ENCODE measurements at regions not wholly inside any gene's neighbourhood (a gene's known extent, or its start where the extent isn't known, plus 50 kb on each side); places are given as distances from the start of the nearest gene placed in this dataset.
"Not testable (repeated sequence)": the region's sequence is repeated elsewhere in the genome, so short reads cannot be mapped to it uniquely, and the experiment has no call there.

GRCh38 chr3:71944482-71945065 lies 159.6 kb upstream of the PROK2 start:
- no peak overlapping the region for H3K4me3 Mint-ChIP-seq
- H3K9me3 Mint-ChIP-seq, result peaks cover 2% of the 10 kb centered on the region
- no peak overlapping the region for H3K27ac Mint-ChIP-seq
- no peaks in the 10 kb centered on the region for H3K4me1 Mint-ChIP-seq
- DNase-seq (ENCODE audit: low spot score in 2 of 2) (no peak), ATAC-seq (no peak)
- no peaks in the 10 kb centered on the region for H3K36me3 Mint-ChIP-seq

- H3K4me1 Mint-ChIP-seq, result no peaks in the 10 kb centered on the region
- H3K4me3 Mint-ChIP-seq, result no peak overlapping the region
- ATAC-seq (no peak), DNase-seq (ENCODE audit: low spot score in 2 of 2) (no peak)
- no peak overlapping the region for H3K27ac Mint-ChIP-seq
- no peaks in the 10 kb centered on the region for H3K36me3 Mint-ChIP-seq
- H3K9me3 Mint-ChIP-seq, result peaks cover 2% of the 10 kb centered on the region
Measured at GRCh38 chr3:71942432-71943187, 157.7 kb upstream of the PROK2 start.

- Mint-ChIP-seq H3K9me3 (peaks cover 2% of the 10 kb centered on the region), H3K4me3 (no peak overlapping the region), H3K4me1 (no peaks in the 10 kb centered on the region), H3K36me3 (no peaks in the 10 kb centered on the region), H3K27ac (no peak overlapping the region)
- DNase-seq (ENCODE audit: low spot score in 2 of 2) (no peak), ATAC-seq (no peak)
Measured at GRCh38 chr3:71940486-71940885, 155.5 kb upstream of the PROK2 start.

- not testable (repeated sequence) for H3K9me3 Mint-ChIP-seq; H3K27ac Mint-ChIP-seq; H3K4me1 Mint-ChIP-seq; H3K36me3 Mint-ChIP-seq; H3K4me3 Mint-ChIP-seq; DNase-seq (ENCODE audit: low spot score in 2 of 2)
- peak; percentile 44 for ATAC-seq
Measured at GRCh38 chr3:71938081-71938480, 153.1 kb upstream of the PROK2 start.

GRCh38 chr3:71936681-71937080 lies 151.7 kb upstream of the PROK2 start:
- ATAC-seq (no peak), DNase-seq (ENCODE audit: low spot score in 2 of 2) (no peak)
- H3K9me3 Mint-ChIP-seq, result no peaks in the 10 kb centered on the region
- H3K4me3 Mint-ChIP-seq, result no peak overlapping the region
- H3K4me1 Mint-ChIP-seq, result no peaks in the 10 kb centered on the region
- no peaks in the 10 kb centered on the region for H3K36me3 Mint-ChIP-seq
- H3K27ac Mint-ChIP-seq, result no peak overlapping the region

- ATAC-seq (no peak), DNase-seq (ENCODE audit: low spot score in 2 of 2) (no peak)
- Mint-ChIP-seq H3K36me3 (no peaks in the 10 kb centered on the region), H3K9me3 (no peaks in the 10 kb centered on the region), H3K27ac (no peak overlapping the region), H3K4me3 (no peak overlapping the region), H3K4me1 (no peaks in the 10 kb centered on the region)
Measured at GRCh38 chr3:71934520-71935270, 149.7 kb upstream of the PROK2 start.

- DNase-seq (ENCODE audit: low spot score in 2 of 2) (no peak), ATAC-seq (no peak)
- no peaks in the 10 kb centered on the region for H3K36me3 Mint-ChIP-seq
- no peaks in the 10 kb centered on the region for H3K4me1 Mint-ChIP-seq
- no peaks in the 10 kb centered on the region for H3K9me3 Mint-ChIP-seq
- no peak overlapping the region for H3K27ac Mint-ChIP-seq
- no peak overlapping the region for H3K4me3 Mint-ChIP-seq
Measured at GRCh38 chr3:71931922-71932321, 147.0 kb upstream of the PROK2 start.

- Mint-ChIP-seq H3K4me3 (no peak overlapping the region), H3K9me3 (no peaks in the 10 kb centered on the region), H3K4me1 (peaks cover 5% of the 10 kb centered on the region), H3K27ac (no peak overlapping the region), H3K36me3 (no peaks in the 10 kb centered on the region)
- DNase-seq (ENCODE audit: low spot score in 2 of 2) (peak in 1 of 2 donors; percentile 49), ATAC-seq (peak; percentile 52)
Measured at GRCh38 chr3:71930056-71930991, 145.4 kb upstream of the PROK2 start.

GRCh38 chr3:71928212-71928611 lies 143.3 kb upstream of the PROK2 start:
- H3K4me1 Mint-ChIP-seq, result peaks cover 5% of the 10 kb centered on the region
- no peaks in the 10 kb centered on the region for H3K9me3 Mint-ChIP-seq
- H3K36me3 Mint-ChIP-seq, result no peaks in the 10 kb centered on the region
- ATAC-seq (no peak), DNase-seq (ENCODE audit: low spot score in 2 of 2) (no peak)
- H3K27ac Mint-ChIP-seq, result no peak overlapping the region
- H3K4me3 Mint-ChIP-seq, result no peak overlapping the region

GRCh38 chr3:71927505-71928066 lies 142.6 kb upstream of the PROK2 start:
- peaks cover 5% of the 10 kb centered on the region for H3K4me1 Mint-ChIP-seq
- H3K27ac Mint-ChIP-seq, result no peak overlapping the region
- no peak overlapping the region for H3K4me3 Mint-ChIP-seq
- no peaks in the 10 kb centered on the region for H3K36me3 Mint-ChIP-seq
- DNase-seq (ENCODE audit: low spot score in 2 of 2), result no peak
- no peak for ATAC-seq
- no peaks in the 10 kb centered on the region for H3K9me3 Mint-ChIP-seq

GRCh38 chr3:71926616-71927015 lies 141.7 kb upstream of the PROK2 start:
- Mint-ChIP-seq H3K27ac (no peak overlapping the region), H3K36me3 (no peaks in the 10 kb centered on the region), H3K9me3 (no peaks in the 10 kb centered on the region), H3K4me3 (no peak overlapping the region), H3K4me1 (peaks cover 5% of the 10 kb centered on the region)
- no peak for ATAC-seq
- DNase-seq (ENCODE audit: low spot score in 2 of 2), result no peak

GRCh38 chr3:71926262-71926600 lies 141.3 kb upstream of the PROK2 start:
- Mint-ChIP-seq H3K36me3 (no peaks in the 10 kb centered on the region), H3K27ac (no peak overlapping the region), H3K9me3 (no peaks in the 10 kb centered on the region), H3K4me1 (peaks cover 5% of the 10 kb centered on the region), H3K4me3 (no peak overlapping the region)
- no peak for DNase-seq (ENCODE audit: low spot score in 2 of 2)
- ATAC-seq, result no peak

- H3K27ac Mint-ChIP-seq, result peak overlapping the region; percentile 15
- not testable (repeated sequence) for H3K36me3 Mint-ChIP-seq; H3K9me3 Mint-ChIP-seq; H3K4me3 Mint-ChIP-seq; DNase-seq (ENCODE audit: low spot score in 2 of 2); ATAC-seq; H3K4me1 Mint-ChIP-seq
Measured at GRCh38 chr3:71925511-71926261, 140.7 kb upstream of the PROK2 start.

GRCh38 chr3:71924721-71925120 lies 139.8 kb upstream of the PROK2 start:
- Mint-ChIP-seq H3K4me1 (peaks cover 5% of the 10 kb centered on the region), H3K36me3 (no peaks in the 10 kb centered on the region), H3K9me3 (no peaks in the 10 kb centered on the region), H3K27ac (no peak overlapping the region), H3K4me3 (no peak overlapping the region)
- DNase-seq (ENCODE audit: low spot score in 2 of 2) (no peak), ATAC-seq (no peak)
